Caco-2 (cell line): ENCODE measurements at regions not wholly inside any gene's neighbourhood (a gene's known extent, or its start where the extent isn't known, plus 50 kb on each side); places are given as distances from the start of the nearest gene placed in this dataset.

ENCODE experiments used
- BruUV-seq: library from RNA; stranded (reverse); fragments of 400-500 nt; replicated peaks from 2 replicates; lab custom pipeline; 2021; lab: Mats Ljungman, UMichigan
- CTCF ChIA-PET: fragments of 300-600 bp; sonication (Branson Sonifier 250); formaldehyde crosslinking; loops from one replicate; lab custom pipeline; 2022; ENCODE audit warnings: antibody characterized with exemption; lab: Charles Lee
- POLR2A ChIA-PET: fragments of 300-600 bp; sonication (Branson Sonifier 250); formaldehyde crosslinking; loops from one replicate; lab custom pipeline; 2022; ENCODE audit warnings: antibody characterized with exemption; lab: Charles Lee
- DNase-seq, 2 experiments: peaks; one replicate each; pipeline versions ENCODE4 v3.0.0 to v3.0.0-alpha.2; 2020 to 2022
- H3K27me3 ChIP-seq: replicated peaks from 2 replicates; pipeline ENCODE4 v1.6.0; 2011; ENCODE audit warnings: low read length; ENCODE audit not compliant: control insufficient read depth, insufficient read depth
- H3K36me3 ChIP-seq: 2 replicates; pipeline ENCODE4 v1.5.1; 2011; ENCODE audit warnings: low read length; ENCODE audit not compliant: control insufficient read depth, insufficient read depth
- H3K4me1 ChIP-seq: fragments of 250-450 bp; sonication (Bioruptor Pico); 2 replicates; pipeline ENCODE4 v1.5.1; 2020; ENCODE audit warnings: mild to moderate bottlenecking
- H3K4me3 ChIP-seq: 2 replicates; pipeline ENCODE4 v1.5.1; 2011; ENCODE audit warnings: low read depth, mild to moderate bottlenecking, control low read depth, low read length
- H3K9me3 ChIP-seq: fragments of 250-450 bp; sonication (Bioruptor Pico); 2 replicates; pipeline ENCODE4 v1.5.1; 2020; ENCODE audit warnings: mild to moderate bottlenecking, moderate library complexity
- H3K27ac Mint-ChIP-seq: one replicate; pipeline ENCODE4 v1.8.0; 2022; ENCODE audit warnings: mixed read lengths; ENCODE audit not compliant: unreplicated experiment
- H3K27me3 Mint-ChIP-seq: one replicate; pipeline ENCODE4 v1.8.0; 2022; ENCODE audit warnings: mixed read lengths; ENCODE audit not compliant: insufficient read depth, unreplicated experiment
- H3K36me3 Mint-ChIP-seq: one replicate; pipeline ENCODE4 v1.8.0; 2022; ENCODE audit warnings: mild to moderate bottlenecking, mixed read lengths; ENCODE audit not compliant: insufficient read depth, unreplicated experiment
- H3K4me1 Mint-ChIP-seq: one replicate; pipeline ENCODE4 v1.8.0; 2022; ENCODE audit warnings: low read depth, mixed read lengths; ENCODE audit not compliant: unreplicated experiment
- H3K4me3 Mint-ChIP-seq: one replicate; pipeline ENCODE4 v1.8.0; 2022; ENCODE audit warnings: mild to moderate bottlenecking, moderate library complexity, mixed read lengths; ENCODE audit not compliant: unreplicated experiment
- H3K9me3 Mint-ChIP-seq: one replicate; pipeline ENCODE4 v1.8.0; 2022; ENCODE audit warnings: mixed read lengths; ENCODE audit not compliant: unreplicated experiment
- intact Hi-C: fragments of 100-400 bp; cut with micrococcal nuclease; formaldehyde crosslinking; loops from one replicate; pipeline ENCODE4 v1.10.0; 2022; ENCODE audit not compliant: unreplicated experiment
- TF ChIP-seq, protein P1 (sequence below), 2 experiments: fragments of 200-600 bp in 1 of 2; IDR thresholded peaks; 1 replicate in 1 of 2; 2 replicates in 1 of 2; pipeline versions ENCODE4 v1.5.1 to v1.8.0; 2011 to 2022; ENCODE audit warnings: antibody characterized with exemption in 1 of 2, control low read depth in 1 of 2, inconsistent platforms in 1 of 2, low read depth in 1 of 2, low read length in 1 of 2, mild to moderate bottlenecking in 1 of 2, moderate library complexity in 1 of 2; ENCODE audit not compliant: insufficient read depth in 1 of 2, severe bottlenecking in 1 of 2, unreplicated experiment in 1 of 2

DNA sequence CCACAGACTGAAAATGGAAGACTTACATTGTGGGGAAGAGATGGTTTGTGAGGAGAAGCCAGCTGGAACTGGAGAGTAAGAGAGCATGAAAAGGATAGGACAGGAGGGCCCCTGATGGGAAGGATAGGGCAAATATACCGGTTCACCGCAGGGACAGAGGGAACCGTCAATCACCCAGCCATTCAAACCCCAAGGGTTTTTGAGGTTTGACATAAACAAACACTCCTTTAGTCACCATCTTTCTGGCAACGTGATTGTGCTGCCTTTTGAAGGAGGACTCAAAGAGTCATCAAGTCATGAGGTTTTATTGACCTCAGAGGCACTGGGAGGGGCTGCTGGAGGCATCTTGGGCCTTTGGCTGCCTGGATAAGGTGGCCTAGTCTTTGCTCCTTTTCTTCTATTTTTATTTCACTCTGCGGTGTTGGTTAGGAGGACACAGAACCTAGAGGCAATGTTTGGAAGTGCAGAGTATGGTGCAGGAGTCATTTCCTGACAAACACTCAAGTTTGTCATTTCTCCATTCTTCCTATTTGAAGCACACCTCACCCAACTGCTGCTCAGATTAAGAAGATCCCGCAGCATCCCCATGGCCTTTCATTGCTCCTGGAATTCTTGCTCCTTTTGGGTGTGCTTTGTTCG is 487.3 kb upstream of the SPRED2 start:
- Histone ChIP-seq H3K27me3 (no peaks in the 10 kb centered on the region), H3K36me3 (no peaks in the 10 kb centered on the region), H3K4me1 (no peaks in the 10 kb centered on the region), H3K9me3 (no peaks in the 10 kb centered on the region), H3K4me3 (no peak overlapping the region)
- DNase-seq = no peak
- POLR2A ChIA-PET = no interaction called here
- Mint-ChIP-seq H3K27me3 (peaks cover 13% of the 10 kb centered on the region), H3K4me1 (no peaks in the 10 kb centered on the region), H3K4me3 (no peak overlapping the region), H3K9me3 (no peaks in the 10 kb centered on the region), H3K36me3 (no peaks in the 10 kb centered on the region), H3K27ac (no peak overlapping the region)
- CTCF ChIA-PET = interaction anchor here (0.5 to 1.2 kb wide), 4 partner anchors 351 to 648 kb away, joined by 3 to 7 read pairs (median 4); partner anchors contain the start of gene MEIS1
- intact Hi-C loops = loop anchor here (10.0 kb wide), 1 partner anchor 655 kb away; no protein-coding TSS in a partner anchor
- no TSS peak for BruUV-seq
- TF ChIP-seq, protein P1, sequence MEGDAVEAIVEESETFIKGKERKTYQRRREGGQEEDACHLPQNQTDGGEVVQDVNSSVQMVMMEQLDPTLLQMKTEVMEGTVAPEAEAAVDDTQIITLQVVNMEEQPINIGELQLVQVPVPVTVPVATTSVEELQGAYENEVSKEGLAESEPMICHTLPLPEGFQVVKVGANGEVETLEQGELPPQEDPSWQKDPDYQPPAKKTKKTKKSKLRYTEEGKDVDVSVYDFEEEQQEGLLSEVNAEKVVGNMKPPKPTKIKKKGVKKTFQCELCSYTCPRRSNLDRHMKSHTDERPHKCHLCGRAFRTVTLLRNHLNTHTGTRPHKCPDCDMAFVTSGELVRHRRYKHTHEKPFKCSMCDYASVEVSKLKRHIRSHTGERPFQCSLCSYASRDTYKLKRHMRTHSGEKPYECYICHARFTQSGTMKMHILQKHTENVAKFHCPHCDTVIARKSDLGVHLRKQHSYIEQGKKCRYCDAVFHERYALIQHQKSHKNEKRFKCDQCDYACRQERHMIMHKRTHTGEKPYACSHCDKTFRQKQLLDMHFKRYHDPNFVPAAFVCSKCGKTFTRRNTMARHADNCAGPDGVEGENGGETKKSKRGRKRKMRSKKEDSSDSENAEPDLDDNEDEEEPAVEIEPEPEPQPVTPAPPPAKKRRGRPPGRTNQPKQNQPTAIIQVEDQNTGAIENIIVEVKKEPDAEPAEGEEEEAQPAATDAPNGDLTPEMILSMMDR (IDR thresholded peaks at IDR 0.05; ENCODE audit: insufficient read depth in 1 of 2, low read depth in 1 of 2, low read length in 1 of 2, severe bottlenecking in 1 of 2, unreplicated experiment in 1 of 2) = peak in 1 of 2 experiments; percentile 2

DNA sequence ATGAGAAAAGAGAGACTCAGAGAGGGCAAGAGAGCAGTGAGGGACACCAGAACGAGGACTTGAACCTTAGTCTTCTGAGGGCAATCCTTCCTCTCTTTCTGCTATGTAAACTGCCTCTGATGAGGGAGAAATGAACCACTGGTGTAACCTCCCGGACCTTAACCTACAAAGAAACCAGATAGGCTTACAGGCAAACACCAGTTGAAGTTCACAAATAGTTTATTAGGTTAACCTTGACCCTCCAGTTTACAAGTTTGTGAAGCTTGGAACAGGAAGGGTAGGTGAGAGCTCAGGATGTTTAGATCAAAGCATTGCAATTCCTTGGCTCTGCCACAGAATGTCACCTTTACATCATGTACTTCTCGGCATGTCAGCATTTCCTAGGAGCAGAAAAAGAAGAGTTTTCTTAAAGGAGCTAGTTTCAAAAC is 486.4 kb upstream of the SPRED2 start:
- Mint-ChIP-seq H3K4me3 (no peak overlapping the region), H3K36me3 (no peaks in the 10 kb centered on the region), H3K27me3 (peaks cover 13% of the 10 kb centered on the region), H3K27ac (no peak overlapping the region), H3K9me3 (no peaks in the 10 kb centered on the region), H3K4me1 (no peaks in the 10 kb centered on the region)
- BruUV-seq = no TSS peak
- TF ChIP-seq, protein P1 (IDR thresholded peaks at IDR 0.05; ENCODE audit: insufficient read depth in 1 of 2, low read depth in 1 of 2, low read length in 1 of 2, severe bottlenecking in 1 of 2, unreplicated experiment in 1 of 2) = peak in 1 of 2 experiments; percentile 14
- Histone ChIP-seq H3K4me3 (no peak overlapping the region), H3K4me1 (no peaks in the 10 kb centered on the region), H3K36me3 (no peaks in the 10 kb centered on the region), H3K27me3 (no peaks in the 10 kb centered on the region), H3K9me3 (no peaks in the 10 kb centered on the region)
- DNase-seq = no peak
- intact Hi-C loops = loop anchor here (10.0 kb wide), 1 partner anchor 656 kb away; no protein-coding TSS in a partner anchor
- POLR2A ChIA-PET = no interaction called here
- CTCF ChIA-PET = interaction anchor here (0.5 to 1.2 kb wide), 5 partner anchors 352 to 658 kb away, joined by 3 to 7 read pairs (median 4); partner anchors contain the start of gene MEIS1

DNA sequence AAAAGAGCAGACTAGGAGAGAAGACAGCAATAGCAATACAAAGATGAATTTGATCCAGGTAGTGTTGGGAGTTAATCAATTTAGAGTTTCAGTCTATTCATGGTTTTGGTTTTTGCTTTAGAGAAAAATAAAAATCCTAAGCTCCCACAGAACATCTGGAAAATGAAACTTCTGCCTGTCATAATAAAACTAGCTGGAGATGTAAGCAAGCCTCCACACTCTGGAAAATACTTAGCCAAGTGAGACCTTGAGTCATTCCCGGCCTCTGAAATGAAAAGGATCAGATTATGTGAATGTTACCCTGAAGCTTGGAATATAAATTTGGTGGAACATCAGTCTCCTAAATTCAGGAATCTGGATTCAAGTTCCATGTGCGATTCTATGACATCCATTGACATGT is 485.6 kb upstream of the SPRED2 start:
- no TSS peak for BruUV-seq

More for the DNA sequence above, 485.6 kb upstream of the SPRED2 start:
- TF ChIP-seq, protein P1 (IDR thresholded peaks at IDR 0.05; ENCODE audit: insufficient read depth in 1 of 2, low read depth in 1 of 2, low read length in 1 of 2, severe bottlenecking in 1 of 2, unreplicated experiment in 1 of 2) = no peak
- no peaks in the 10 kb centered on the region for H3K36me3 Mint-ChIP-seq
- Histone ChIP-seq H3K4me1 (no peaks in the 10 kb centered on the region), H3K9me3 (no peaks in the 10 kb centered on the region), H3K27me3 (no peaks in the 10 kb centered on the region), H3K36me3 (no peaks in the 10 kb centered on the region), H3K4me3 (no peak overlapping the region)
- peaks cover 18% of the 10 kb centered on the region for H3K27me3 Mint-ChIP-seq
- CTCF ChIA-PET = no interaction called here
- no peaks in the 10 kb centered on the region for H3K9me3 Mint-ChIP-seq
- H3K4me1 Mint-ChIP-seq = no peaks in the 10 kb centered on the region
- no peak overlapping the region for H3K4me3 Mint-ChIP-seq
- POLR2A ChIA-PET = no interaction called here
- no peak overlapping the region for H3K27ac Mint-ChIP-seq
- DNase-seq = no peak
- intact Hi-C loops = loop anchor here (10.0 kb wide), 1 partner anchor 657 kb away; no protein-coding TSS in a partner anchor
